Right lobe of liver (tissue), 6 donors: ENCODE measurements at regions not wholly inside any gene's neighbourhood (a gene's known extent, or its start where the extent isn't known, plus 50 kb on each side); places are given as distances from the start of the nearest gene placed in this dataset.
"Not testable (repeated sequence)": the region's sequence is repeated elsewhere in the genome, so short reads cannot be mapped to it uniquely, and the experiment has no call there.

Experiments used
- ATAC-seq, 4 donors: fragments of 200-7000 bp; cut with Tn5 transposase; one replicate each; pipeline ENCODE4 v1.9.1; 2020; ENCODE audit warnings: mild to moderate bottlenecking in 4 of 4, moderate library complexity in 4 of 4
- DNase-seq, 3 donors: peaks; one replicate each; pipeline ENCODE4 v3.0.0-alpha.2; 2020
- H3K27ac ChIP-seq, 3 donors: fragments of 200-600 bp; one replicate each; pipeline ENCODE4 v1.8.0; 2022
- H3K27me3 ChIP-seq, 2 donors: fragments of 200-600 bp; one replicate each; pipeline ENCODE4 v1.8.0; 2022
- H3K36me3 ChIP-seq, 4 donors: fragments of 200-600 bp; sonication (generic) in 1 of 4; one replicate each; pipeline versions ENCODE4 v1.5.1 to v1.8.0; 2017 to 2022; ENCODE audit warnings: control low read depth in 1 of 4
- H3K4me1 ChIP-seq, 4 donors: fragments of 200-600 bp; sonication (generic) in 1 of 4; one replicate each; pipeline versions ENCODE4 v1.5.1 to v1.8.0; 2017 to 2022; ENCODE audit warnings: control low read depth in 1 of 4
- H3K4me3 ChIP-seq, 3 donors: fragments of 200-600 bp; one replicate each; pipeline ENCODE4 v1.8.0; 2022
- H3K9me3 ChIP-seq, 4 donors: fragments of 200-600 bp; sonication (generic) in 1 of 4; one replicate each; pipeline versions ENCODE4 v1.5.1 to v1.8.0; 2017 to 2022; ENCODE audit warnings: control low read depth in 1 of 4
- POLR2A ChIP-seq: fragments of 450-650 bp; IDR thresholded peaks from one replicate; pipeline ENCODE4 v1.6.1; 2017; ENCODE audit warnings: antibody characterized with exemption, mild to moderate bottlenecking
- WGBS: methylation state at CpG from one replicate; pipeline ENCODE4 v1.1.6; 2018; ENCODE audit warnings: low coverage, low lambda C conversion rate; ENCODE audit not compliant: insufficient coverage; ENCODE audit errors: missing lambda C conversion rate; 5-methylcytosine and 5-hydroxymethylcytosine counted together
- intact Hi-C, 2 donors: fragments of 100-400 bp; cut with DNase I; formaldehyde crosslinking; loops; one replicate each; pipeline versions ENCODE4 v1.11.2 to v1.14.1; 2022
- TF ChIP-seq, protein P1 (sequence below), 4 donors: fragments of 200-600 bp in 3 of 4; fragments of 450-650 bp in 1 of 4; IDR thresholded peaks; one replicate each; pipeline versions ENCODE4 v1.5.1 to v1.8.0; 2016 to 2022; ENCODE audit warnings: antibody characterized with exemption in 4 of 4, mild to moderate bottlenecking in 2 of 4
- donor health status: DM: no; HTN: yes; CAD: no.
- donor health status: DM: no; HTN: no; CAD: no.
- donor health status: DM: no; HTN: no; CAD: no.
- donor health status: DM: no; HTN: yes; CAD: no.
- donor health status: DM: no; HTN: yes; CAD: no.

DNA sequence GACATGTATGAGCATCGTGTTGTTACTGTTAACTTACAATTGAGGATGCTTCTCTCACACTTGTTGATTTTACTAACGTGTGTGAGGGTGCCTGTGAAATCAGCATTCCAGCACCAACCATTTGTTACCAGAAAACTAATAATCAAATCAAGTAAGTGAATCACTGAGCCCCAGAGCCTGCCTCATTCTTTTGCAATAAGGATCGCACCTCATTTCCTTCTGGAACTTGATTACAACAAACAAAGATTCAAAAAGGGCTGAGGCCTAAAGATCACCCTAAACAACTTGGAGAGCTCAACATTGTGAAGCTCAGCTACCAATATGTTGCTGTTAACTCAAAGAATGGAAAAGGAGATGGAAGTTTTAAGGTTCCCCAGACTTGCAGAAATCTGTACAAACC is 274.7 kb downstream of the TFAP2A start:
- intact Hi-C loops = no loop called here
- Histone ChIP-seq H3K36me3 (no peaks in the 10 kb centered on the region), H3K27me3 (no peaks in the 10 kb centered on the region), H3K4me1 (no peaks in the 10 kb centered on the region), H3K9me3 (no peaks in the 10 kb centered on the region), H3K4me3 (no peak overlapping the region), H3K27ac (no peak overlapping the region)
- DNase-seq (no peak), ATAC-seq (no peak)
- TF ChIP-seq, protein P1, sequence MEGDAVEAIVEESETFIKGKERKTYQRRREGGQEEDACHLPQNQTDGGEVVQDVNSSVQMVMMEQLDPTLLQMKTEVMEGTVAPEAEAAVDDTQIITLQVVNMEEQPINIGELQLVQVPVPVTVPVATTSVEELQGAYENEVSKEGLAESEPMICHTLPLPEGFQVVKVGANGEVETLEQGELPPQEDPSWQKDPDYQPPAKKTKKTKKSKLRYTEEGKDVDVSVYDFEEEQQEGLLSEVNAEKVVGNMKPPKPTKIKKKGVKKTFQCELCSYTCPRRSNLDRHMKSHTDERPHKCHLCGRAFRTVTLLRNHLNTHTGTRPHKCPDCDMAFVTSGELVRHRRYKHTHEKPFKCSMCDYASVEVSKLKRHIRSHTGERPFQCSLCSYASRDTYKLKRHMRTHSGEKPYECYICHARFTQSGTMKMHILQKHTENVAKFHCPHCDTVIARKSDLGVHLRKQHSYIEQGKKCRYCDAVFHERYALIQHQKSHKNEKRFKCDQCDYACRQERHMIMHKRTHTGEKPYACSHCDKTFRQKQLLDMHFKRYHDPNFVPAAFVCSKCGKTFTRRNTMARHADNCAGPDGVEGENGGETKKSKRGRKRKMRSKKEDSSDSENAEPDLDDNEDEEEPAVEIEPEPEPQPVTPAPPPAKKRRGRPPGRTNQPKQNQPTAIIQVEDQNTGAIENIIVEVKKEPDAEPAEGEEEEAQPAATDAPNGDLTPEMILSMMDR (IDR thresholded peaks at IDR 0.05) = no peak
- no peak for TF ChIP-seq POLR2A
- 41% methylated on average over 3 of the region's 3 CpGs for WGBS

DNA sequence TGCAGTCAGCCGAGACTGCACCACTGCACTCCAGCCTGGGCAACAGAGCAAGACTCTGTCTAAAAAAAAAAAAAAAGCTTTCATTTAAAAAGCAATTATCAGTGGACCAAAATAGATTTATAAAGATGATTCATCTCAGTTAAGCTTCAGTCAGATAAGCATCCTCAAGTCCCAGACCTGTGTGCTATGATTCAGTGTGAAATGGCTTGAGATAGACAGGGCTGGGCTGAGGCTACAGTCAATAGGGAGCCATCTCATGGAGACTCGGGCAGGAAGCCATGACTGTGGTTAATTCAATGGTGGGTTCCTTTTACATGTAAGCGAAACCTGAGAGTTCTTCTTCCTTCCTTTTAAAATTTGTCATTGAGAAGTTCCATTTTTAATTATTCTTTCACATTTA is 276.0 kb downstream of the TFAP2A start:
- 72% methylated on average over 2 of the region's 3 CpGs for WGBS

DNA sequence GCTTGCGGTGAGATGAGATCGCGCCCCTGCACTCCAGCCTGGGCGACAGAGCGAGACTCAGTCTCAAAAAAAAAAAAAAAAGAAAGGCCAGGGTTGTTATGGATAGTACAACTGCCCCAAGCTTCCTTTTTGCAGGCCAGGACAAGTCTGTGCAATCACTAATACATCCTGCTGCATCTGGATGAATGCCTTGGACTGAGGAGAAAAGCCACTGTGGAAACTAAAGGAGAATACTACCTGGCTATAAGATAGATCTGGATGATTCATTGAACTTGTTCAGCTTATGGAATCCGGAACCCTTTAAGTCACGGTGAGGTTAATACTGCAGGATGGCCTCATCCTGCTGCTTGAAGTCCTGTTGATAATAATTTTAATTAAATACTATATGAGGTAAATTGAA is 278.2 kb downstream of the TFAP2A start:
- ATAC-seq (no peak), DNase-seq (no peak)
- H3K9me3 ChIP-seq = no peaks in the 10 kb centered on the region
- no peak overlapping the region for H3K4me3 ChIP-seq
- H3K27me3 ChIP-seq = no peaks in the 10 kb centered on the region
- H3K27ac ChIP-seq = no peak overlapping the region
- 98% methylated on average over 7 of the region's 7 CpGs for WGBS
- TF ChIP-seq, protein P1 (IDR thresholded peaks at IDR 0.05) = no peak
- no peak for TF ChIP-seq POLR2A
- no peaks in the 10 kb centered on the region for H3K36me3 ChIP-seq
- H3K4me1 ChIP-seq = no peaks in the 10 kb centered on the region
- intact Hi-C loops = no loop called here

More for the DNA sequence above, 276.0 kb downstream of the TFAP2A start:
- no peaks in the 10 kb centered on the region for H3K36me3 ChIP-seq
- no peak overlapping the region for H3K4me3 ChIP-seq
- H3K4me1 ChIP-seq = no peaks in the 10 kb centered on the region
- no peak for TF ChIP-seq POLR2A
- TF ChIP-seq, protein P1 (IDR thresholded peaks at IDR 0.05) = no peak
- H3K27me3 ChIP-seq = no peaks in the 10 kb centered on the region
- intact Hi-C loops = no loop called here
- no peaks in the 10 kb centered on the region for H3K9me3 ChIP-seq
- ATAC-seq (no peak), DNase-seq (no peak)
- H3K27ac ChIP-seq = no peak overlapping the region

DNA sequence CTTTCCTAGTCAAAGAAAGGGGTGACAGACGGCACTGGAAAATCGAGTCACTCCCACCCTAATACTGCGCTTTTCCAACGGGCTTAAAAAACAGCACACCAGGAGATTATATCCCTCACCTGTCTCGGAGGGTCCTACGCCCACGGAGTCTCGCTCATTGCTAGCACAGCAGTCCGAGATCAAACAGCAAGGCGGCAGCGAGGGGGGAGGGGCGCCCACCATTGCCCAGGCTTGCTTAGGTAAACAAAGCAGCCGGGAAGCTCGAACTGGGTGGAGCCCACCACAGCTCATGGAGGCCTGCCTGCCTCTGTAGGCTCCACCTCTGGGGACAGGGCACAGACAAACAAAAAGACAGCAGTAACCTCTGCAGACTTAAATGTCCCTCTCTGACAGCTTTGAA is 280.7 kb downstream of the TFAP2A start:
- H3K4me1 ChIP-seq, H3K27me3 ChIP-seq, H3K36me3 ChIP-seq, H3K9me3 ChIP-seq, H3K4me3 ChIP-seq, DNase-seq, ATAC-seq, H3K27ac ChIP-seq, intact Hi-C loops: not testable (repeated sequence)
- WGBS = 78% methylated on average over 7 of the region's 14 CpGs

DNA sequence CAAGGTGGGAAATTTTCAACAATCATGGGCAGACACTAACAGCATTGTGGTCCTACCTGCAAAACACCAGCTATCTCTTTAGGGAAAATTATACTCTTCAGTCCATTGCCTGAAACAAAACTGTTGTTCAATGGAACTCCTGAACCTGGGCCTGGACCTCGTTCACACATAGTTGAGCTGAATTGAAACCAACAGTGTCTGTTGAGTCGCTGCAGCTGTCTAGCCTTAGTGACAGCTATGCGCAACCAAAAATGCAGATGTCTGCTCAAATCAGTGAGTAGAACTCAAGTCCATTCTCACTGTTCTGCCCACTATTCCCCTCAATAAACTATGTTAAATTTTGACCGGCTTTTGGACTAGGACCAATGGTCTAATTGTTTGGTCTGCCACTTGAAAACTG is 286.2 kb downstream of the TFAP2A start:
- no peak for DNase-seq
- 84% methylated on average over 4 of the region's 4 CpGs for WGBS
- TF ChIP-seq POLR2A = no peak
- TF ChIP-seq, protein P1 (IDR thresholded peaks at IDR 0.05) = no peak

More for the DNA sequence above, 286.2 kb downstream of the TFAP2A start:
- Histone ChIP-seq H3K36me3 (no peaks in the 10 kb centered on the region), H3K27ac (no peak overlapping the region), H3K27me3 (no peaks in the 10 kb centered on the region), H3K9me3 (no peaks in the 10 kb centered on the region), H3K4me3 (no peak overlapping the region), H3K4me1 (no peaks in the 10 kb centered on the region)
- intact Hi-C loops = no loop called here
- no peak for ATAC-seq
